GM19452 (cell line): ENCODE measurements at regions not wholly inside any gene's neighbourhood (a gene's known extent, or its start where the extent isn't known, plus 50 kb on each side); places are given as distances from the start of the nearest gene placed in this dataset.
A peak's percentile ranks its signal among the peaks of the same experiment; 100 is the strongest.
"Not testable (repeated sequence)": the region's sequence is repeated elsewhere in the genome, so short reads cannot be mapped to it uniquely, and the experiment has no call there.

ENCODE experiments used
- ATAC-seq: cut with Tn5 transposase; IDR thresholded peaks from one replicate; pipeline ENCODE4 v1.9.1; 2021; ENCODE audit not compliant: unreplicated experiment

DNA sequence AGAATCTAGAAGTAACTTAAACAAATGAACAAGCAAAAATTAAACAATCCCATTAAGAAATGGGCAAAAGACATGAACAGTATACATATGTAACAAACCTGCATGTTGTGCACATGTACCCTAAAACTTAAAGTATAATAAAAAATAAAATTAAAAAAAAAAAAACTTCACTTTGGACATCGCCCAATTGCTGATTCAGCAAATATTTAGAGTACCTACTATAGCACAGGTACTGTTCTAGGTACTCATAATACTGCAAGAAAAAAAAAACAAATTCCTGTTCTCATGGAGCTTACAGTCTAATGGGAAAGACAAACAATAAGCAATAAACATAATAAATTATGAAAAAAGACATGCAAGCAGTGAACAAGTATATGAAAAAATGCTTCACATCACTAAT lies 501.5 kb upstream of the HS3ST5 start:
- no peak for ATAC-seq

DNA sequence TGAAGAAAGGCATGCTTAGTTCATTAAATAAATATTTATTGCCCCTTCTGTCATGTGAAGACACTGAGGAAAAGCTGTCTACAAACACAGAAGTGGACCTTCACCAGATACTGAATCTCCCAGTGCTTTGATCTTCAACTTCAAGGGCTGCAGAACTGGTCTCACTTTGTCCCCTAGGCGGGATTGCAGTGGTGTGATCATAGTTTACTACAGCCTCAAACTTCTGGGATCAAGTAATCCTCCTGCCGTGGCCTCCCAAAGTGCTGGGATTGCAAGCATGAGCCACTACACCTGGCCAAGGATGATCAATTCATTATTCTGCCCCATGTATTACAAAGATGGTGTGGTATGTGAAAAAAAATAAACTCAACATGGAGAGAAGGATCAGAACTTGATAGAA lies 496.2 kb upstream of the HS3ST5 start:
- ATAC-seq: no peak

DNA sequence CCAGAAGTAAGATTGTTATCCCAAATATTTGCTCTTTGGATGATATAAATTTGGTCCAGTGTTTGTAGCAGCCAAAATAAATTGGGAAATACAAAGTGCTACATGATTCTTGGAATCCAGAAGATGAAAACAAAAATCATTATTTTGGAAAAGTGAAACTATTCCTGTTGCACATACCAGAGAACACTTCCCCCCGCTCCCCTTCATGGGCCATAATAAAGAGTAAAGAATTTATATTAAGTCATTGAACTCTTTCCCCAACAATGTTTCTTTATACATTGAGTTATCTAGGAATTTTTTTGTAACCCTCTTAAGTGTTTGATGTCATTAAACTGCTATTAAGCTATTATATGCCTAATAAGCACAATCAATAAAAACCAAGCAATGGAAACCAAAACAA lies 490.4 kb upstream of the HS3ST5 start:
- no peak for ATAC-seq

DNA sequence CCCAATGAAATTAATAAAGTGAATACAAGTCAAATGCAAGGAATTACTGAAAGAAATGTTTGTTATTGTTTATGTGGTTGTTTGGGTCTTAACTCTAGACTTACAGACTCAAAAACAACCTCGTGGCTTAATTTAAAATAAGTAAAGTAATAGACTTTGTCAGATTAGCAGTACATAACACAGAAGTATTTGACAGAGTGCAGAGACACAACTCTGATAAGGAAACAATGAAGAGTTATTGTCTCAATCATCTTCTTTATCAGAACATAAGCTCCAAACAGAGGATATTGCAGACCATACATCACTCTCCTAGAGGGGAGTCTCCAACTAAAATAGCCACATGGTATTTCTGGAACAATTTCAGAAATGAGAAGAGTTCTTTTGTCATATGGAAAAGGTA lies 487.7 kb upstream of the HS3ST5 start:
- no peak for ATAC-seq

DNA sequence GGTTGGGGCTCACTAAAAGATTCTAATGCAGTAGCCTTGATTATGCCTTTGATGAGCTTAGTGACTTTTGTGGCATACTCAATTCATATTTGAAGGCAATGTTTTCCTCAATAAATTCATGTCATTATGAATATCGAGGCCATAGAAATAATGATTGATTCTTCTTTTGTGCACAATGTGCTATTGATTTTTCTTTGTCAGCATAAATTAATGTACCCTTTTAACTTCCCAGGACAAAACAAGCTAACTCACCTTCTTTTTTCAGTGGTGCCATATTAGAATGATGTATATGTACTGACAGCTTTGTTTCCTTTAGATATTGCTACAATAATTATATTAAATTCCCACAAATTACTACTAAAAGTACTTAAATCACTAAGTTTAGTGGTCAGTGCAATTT lies 484.3 kb upstream of the HS3ST5 start:
- ATAC-seq: no peak

DNA sequence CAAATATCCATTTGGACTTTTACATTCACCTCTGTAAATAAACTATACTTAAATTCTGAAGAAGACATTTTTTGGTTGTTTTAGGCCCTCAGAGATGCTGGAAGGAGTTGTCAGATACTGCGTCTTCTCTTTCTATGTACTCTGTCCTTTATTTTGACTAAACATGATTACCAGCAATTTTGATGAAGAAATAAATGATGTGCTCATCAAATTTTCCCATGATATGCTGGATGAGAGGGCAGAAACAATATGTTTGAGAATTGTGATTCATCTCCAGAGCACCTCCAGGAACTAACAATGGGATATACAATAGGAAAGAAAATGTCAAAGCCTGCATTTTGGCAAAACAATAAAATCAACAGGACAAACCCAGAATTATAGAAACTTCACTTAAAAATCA lies 481.6 kb upstream of the HS3ST5 start:
- no peak for ATAC-seq

DNA sequence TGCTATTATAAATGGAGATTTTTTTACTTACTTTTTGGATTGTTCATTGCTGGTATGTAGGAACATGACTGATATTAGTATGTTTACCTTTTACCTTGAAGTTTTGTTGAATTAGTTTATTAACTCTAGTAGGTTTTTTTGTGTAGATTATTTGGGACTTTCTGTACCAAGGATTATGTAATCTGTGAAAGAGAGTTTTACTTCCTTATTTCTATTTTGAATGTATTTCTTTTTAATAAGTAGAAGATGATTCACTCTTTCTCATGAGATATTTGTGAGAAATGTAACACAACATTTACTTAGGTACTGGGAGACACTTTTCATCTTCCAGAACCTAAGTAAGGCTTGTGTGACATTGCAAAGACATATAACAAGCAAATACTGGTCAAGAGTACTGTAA lies 473.9 kb upstream of the HS3ST5 start:
- ATAC-seq: no peak

DNA sequence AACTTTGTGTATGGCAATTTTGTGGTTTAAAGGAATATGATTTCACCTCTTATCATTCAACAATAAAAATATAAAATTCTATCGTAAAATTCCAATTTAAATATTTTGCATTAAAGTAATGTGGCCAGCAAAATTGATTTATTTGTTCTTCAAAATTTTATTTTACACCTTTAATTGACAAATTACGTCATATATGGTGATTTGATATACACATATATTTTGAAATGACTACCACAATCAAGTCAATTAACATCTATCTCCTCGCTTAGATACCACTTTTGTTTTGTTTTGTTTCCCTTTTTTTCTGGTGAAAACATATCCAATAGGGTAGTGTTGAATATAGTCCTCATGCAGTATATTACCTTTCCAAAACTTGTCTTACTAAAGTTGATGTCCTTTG lies 467.6 kb upstream of the HS3ST5 start:
- ATAC-seq: no peak

DNA sequence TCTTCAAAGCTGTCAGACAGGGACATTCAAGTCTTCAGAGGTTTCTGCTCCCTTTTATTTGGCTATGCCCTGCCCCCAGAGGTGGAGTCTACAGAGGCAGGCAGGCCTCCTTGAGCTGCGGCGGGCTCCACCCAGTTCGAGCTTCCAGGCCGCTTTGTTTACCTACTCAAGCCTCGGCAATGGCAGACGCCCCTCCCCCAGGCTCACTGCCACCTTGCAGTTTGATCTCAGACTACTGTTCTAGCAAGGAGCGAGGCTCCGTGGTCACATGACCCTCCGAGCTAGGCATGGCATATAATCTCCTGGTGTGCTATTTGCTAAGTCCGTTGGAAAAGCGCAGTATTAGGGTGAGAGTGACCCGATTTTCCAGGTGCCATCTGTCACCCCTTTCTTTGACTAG lies 462.6 kb upstream of the HS3ST5 start:
- not testable (repeated sequence) for ATAC-seq

DNA sequence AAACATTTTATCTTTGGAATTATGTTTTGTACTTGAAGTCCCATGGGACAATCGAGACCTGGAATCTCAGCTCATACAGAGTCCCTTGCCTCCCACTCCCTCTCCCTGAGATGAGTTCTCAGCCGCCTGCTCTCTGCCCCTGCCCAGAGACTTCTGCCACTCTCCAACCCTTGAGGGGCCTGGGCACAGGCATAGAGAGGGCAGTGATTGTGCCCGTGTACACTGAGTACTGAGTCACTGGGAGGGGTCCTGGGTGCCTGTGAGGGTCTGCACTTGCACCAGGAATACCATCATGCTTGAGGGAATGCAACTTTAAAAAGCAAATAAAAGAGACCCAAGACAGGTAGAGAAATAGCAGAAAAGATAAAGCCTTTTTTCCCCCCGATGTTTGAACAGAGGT lies 453.8 kb upstream of the HS3ST5 start:
- no peak for ATAC-seq

DNA sequence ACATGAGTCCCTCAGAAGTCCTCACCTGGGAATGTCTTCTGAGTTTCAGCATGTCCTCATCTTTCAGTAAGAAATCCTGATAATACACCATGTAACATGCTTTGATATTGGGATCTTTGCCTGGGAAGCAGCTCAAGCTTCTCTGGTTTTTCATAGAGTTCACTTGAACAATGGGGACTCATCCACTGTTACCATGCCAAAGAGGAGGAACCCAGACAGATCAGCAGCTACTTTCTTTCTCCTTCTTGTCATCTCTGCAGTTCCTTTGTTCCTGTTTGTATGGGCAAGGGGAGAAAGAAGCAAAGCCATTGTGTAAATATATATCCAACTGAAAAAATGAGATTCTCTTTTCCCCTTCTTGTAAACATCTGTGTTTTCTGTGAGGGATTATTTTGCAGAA lies 450.6 kb upstream of the HS3ST5 start:
- no peak for ATAC-seq

DNA sequence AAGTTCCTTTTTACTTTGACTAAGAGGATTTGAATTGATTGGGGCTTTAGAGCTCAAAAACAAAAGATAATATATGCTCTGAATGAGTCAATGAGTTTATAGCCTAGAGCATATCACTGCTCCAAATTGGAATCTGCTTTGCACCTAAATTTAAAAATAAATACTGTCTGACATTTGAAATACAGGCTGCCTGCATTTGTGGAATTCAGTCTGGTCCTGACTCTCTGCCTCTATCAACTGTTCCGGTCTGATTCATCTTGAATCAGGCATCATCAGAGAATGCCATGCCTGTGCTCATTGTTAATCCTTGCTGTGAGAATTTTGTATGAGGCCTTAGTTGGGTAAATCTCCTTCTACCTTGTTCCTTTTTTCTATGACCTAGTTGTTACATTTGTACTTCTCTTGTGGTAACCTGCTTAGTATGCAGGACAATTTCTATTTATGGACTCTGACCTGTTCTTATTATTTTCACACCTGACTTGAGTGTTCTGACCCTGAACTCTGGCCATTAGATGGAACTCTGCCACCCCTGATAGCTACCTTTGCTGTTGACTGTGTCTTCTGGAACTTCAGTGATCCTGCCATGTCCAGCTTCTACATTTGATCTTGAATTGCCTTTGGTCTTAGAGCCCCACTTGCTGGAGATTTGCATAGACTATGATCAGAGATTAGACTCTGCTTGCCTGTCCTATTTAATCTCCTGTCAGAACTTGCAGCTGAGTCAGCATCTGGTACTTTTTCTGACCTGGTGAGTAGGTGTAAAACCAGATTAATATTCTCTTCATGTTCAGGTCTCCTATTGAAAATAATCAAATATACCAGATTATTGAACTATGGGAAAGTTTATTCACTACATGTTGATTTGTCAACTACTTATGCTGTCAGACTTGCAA lies 442.7 kb upstream of the HS3ST5 start:
- ATAC-seq: no peak

DNA sequence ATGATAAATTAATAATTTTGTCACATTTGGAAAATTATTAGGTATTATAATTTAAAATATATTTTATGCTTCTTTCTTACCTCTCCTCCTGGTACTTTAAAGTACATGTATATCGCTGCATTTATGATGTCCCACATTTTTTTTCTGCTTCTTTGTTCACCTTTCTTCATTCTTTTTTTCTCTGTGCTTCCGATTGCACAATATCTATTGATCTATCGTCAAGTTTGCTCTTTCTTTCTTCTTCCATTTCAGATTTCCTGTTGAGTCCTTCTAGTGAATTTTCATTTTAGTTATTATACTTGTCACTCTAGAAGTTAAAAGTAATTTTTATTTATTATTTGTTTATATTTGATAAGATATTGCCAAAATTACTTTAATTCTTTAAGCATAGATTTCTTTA lies 441.0 kb upstream of the HS3ST5 start:
- no peak for ATAC-seq

DNA sequence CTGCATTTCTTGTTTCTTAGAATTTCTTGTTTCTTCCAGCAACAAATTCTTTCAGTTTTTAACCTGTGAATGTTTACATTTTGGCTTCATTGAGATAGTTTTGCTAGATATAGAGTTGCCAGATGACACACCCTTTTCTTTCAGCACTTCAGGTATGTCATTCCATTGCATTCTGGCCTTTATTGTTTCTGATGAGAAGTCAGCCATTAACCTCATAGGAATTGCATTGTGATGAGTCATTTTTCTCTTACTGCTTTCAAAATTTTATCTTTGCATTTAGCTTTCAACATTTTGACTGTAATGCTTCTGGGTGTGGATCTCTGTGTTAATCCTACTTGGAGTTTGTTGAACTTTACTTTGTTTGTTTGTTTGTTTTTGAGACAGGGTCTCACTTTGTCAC lies 440.3 kb upstream of the HS3ST5 start:
- ATAC-seq: no peak

DNA sequence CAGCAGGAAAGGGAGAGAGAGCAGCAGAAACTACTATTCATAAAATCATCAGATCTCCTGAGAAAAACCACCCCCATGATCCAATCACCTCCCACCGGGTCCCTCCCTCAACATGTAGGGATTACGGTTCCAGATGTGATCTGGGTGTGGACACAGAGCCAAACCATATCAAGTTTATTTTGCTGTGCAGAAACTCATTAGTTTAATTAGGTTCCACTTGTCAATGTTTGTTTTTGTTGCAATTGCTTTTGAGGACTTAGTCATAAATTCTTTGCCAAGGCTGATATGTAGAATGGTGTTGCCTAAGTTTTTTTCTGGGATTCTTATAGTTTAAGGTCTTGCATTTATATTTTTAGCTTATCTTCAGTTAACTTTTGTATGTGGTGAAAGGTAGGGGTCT lies 422.0 kb upstream of the HS3ST5 start:
- ATAC-seq: no peak

DNA sequence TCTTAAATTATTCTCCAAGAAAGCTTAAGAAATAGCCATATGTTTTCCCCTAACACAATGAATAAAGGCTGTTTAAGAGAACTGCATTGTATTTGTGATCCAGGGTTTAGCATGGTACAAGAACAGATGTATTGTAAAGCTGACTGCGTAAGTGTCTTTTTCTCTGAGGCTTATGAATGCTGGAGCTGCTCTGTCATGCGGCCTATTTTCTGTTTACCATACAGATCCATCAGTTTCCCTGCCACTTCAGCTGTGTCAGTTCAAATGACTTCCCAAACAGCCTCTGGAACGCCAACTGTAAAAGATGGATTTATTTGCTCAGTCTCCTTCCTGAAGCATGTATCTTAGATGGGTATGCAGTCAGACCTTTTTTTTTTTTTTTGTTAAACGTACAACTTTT lies 419.3 kb upstream of the HS3ST5 start:
- ATAC-seq: no peak

DNA sequence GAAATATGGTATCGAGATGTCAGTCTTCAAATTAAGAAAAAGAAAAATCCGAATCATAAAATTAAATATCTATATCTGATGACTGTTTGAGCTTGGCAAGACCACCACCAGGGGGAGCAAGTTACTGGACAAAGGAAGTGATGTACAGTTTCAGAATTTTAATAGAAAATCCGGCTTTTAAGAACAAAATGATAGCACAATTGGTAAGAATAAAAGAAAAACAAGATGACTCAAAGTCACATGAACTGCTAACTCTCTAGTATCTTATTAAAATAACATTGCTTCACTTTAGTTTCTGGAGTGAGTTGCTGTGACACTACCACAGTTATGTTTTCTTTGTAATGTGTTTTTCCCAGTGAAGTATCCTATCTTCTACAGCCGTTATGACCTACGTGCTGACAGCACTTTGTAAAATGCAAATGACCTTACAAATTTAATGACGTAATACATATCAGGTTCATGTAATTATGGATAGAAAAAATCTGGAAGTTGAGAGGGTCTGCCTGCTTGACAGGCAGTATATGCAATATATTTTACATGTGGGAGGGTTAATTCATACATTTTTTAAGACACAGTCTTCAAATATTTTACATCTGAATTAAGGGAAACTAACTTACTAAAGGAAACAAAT lies 405.3 kb upstream of the HS3ST5 start:
- peak; percentile 76 for ATAC-seq

DNA sequence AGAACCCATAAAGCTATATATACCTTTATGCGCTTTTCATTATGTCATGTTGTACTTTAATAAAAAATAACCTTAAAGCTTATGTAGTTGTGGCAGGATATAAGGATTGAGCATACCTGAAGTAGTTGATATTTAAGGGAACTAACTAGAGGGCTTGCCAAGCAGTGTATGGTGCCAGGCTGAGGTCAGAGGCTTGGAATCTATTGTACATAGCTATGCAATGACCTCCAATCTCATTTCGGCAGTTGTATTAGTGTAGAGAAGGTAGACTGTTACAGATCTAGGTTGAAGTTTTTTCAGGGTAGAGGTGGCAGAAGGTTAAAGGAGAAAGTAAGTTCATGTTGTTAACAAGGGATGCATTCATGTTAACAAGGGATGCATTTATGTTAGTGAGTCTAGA lies 397.7 kb upstream of the HS3ST5 start:
- no peak for ATAC-seq

DNA sequence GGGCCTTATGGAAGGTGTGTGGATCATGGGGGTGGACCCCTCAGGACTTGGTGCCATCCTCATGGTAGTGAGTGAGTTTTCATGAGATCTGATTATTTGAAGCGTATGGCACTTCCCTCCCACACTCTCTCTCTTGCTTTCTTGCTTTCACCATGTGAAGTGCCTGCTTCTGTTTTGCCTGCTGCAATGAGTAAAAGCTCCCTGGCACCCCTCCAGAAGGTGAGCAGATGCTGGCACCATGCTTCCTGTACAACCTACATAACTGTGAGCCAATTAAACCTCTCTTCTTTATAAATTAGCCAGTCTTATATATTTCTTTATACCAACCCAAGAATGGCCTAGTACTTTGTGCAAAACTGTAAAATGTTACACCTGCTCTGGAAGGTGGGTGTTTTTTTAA lies 396.8 kb upstream of the HS3ST5 start:
- no peak for ATAC-seq

DNA sequence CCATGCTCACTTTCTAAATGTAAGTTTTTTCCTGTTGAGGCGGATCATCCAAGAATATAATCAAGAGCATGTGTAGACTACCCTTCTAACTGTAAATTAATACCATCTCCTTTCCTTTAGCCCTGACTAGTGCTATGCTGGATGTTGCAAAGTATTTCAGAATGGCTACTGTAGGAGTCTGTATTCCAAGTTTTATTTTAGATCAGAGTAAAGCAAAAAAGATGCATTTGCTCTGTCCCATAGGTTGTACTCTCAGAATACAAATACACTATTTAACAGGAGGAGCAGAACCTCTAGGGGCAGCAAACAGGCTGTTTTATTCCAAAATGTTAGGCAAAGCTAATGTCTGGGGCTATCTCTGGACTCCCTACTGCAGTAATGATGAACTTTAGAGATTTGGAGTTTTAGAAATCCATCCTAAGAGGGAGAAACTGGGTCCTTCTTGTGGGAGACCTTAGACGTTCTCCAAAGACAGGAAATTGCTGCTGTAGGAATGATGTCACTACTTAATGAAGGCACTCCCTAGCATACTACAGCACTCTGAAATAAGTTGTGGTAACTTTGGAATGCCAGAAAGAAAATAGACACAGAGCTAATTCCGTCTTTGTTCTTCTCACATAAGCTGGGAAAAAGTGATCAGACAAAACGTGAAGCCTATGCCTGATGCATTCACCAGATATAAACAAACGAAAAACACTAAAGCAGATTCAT lies 392.4 kb upstream of the HS3ST5 start:
- no peak for ATAC-seq

DNA sequence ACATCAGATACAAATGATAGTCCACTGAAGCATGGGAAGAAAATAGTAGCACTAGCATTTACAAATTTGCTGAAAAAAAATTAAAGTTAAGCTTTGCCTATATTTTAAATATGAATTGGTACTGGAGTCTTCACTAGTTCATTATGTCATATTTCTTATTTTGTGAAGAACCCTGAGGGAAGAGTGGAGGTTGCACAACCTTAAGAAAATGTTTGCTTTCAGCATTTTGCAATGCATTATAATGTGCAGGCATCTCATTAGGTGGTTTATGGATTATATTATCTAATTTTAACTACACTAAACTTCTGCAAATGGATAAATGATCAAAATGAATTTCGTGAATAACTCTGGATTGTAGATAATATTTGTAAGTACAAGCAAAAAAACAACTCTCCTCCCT lies 390.8 kb upstream of the HS3ST5 start:
- ATAC-seq: no peak

DNA sequence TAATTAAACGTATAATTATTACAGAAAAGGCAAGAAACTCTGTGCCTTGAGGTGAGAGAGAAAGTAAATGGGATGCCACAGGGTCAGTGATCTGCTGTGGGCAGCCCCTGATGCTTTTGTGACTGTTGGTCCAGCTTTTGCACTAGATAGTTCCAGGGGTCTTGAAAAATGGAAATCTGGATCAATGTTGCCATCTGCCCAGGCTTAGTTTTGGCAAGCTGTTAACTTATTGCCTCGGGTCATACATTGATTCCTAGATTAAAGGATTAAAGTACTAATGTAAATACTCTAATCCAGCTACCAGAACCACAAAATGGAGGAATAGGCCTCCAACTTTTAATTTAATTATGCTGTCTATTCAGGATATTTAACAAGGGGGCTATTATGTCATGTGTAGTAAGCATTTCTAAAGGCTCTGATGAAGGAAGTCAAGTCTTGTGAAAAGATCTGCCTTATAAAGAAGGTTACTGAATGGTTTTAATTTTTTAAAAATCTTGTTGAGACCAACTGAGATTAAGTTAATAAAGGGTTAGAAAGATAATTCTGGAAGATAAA lies 376.0 kb upstream of the HS3ST5 start:
- no peak for ATAC-seq
